Transverse colon (tissue), 4 donors: ENCODE measurements at regions not wholly inside any gene's neighbourhood (a gene's known extent, or its start where the extent isn't known, plus 50 kb on each side); places are given as distances from the start of the nearest gene placed in this dataset.

Experiments used
- DNase-seq: peaks from one replicate; pipeline ENCODE4 v3.0.0-alpha.2; 2019
- H3K27ac ChIP-seq, 4 donors: fragments of 200-600 bp; sonication (generic); 2 replicates each; pipeline ENCODE4 v1.5.1; 2016 to 2018; ENCODE audit warnings: inconsistent platforms in 4 of 4
- H3K27me3 ChIP-seq: fragments of 200-600 bp; sonication (generic); 2 replicates; pipeline ENCODE4 v1.5.1; 2017; ENCODE audit warnings: inconsistent platforms
- H3K36me3 ChIP-seq, 4 donors: fragments of 200-600 bp; sonication (generic); 2 replicates each; pipeline ENCODE4 v1.5.1; 2017 to 2019; ENCODE audit warnings: inconsistent platforms in 4 of 4
- H3K4me1 ChIP-seq, 4 donors: fragments of 200-600 bp; sonication (generic); 2 replicates each; pipeline ENCODE4 v1.5.1; 2017 to 2020; ENCODE audit warnings: inconsistent platforms in 4 of 4
- H3K4me3 ChIP-seq, 4 donors: fragments of 200-600 bp; sonication (generic); 1 replicate in 1 of 4; 2 replicates in 3 of 4; pipeline versions ENCODE4 v1.5.1 to v1.6.1; 2017 to 2019; ENCODE audit warnings: inconsistent platforms in 4 of 4
- H3K9me3 ChIP-seq, 2 donors: fragments of 200-600 bp; sonication (generic); 2 replicates each; pipeline ENCODE4 v1.5.1; 2017 to 2019; ENCODE audit warnings: inconsistent platforms in 2 of 2
- CTCF ChIP-seq, 5 experiments: fragments of 200-600 bp in 3 of 5; fragments of 450-650 bp in 2 of 5; sonication (generic) in 3 of 5; IDR thresholded peaks; 1 replicate in 2 of 5; 2 replicates in 3 of 5; pipeline ENCODE4 v1.5.1; 2016 to 2017; ENCODE audit warnings: antibody characterized with exemption in 5 of 5, inconsistent platforms in 3 of 5, mild to moderate bottlenecking in 2 of 5, moderate library complexity in 1 of 5
- EP300 ChIP-seq: sonication (generic); formaldehyde crosslinking; IDR thresholded peaks from one replicate; pipeline ENCODE4 v1.6.1; 2017; ENCODE audit warnings: antibody characterized with exemption, low read depth
- POLR2A ChIP-seq: fragments of 450-650 bp; IDR thresholded peaks from one replicate; pipeline ENCODE4 v1.6.1; 2016; ENCODE audit warnings: antibody characterized with exemption, mild to moderate bottlenecking, moderate library complexity
- POLR2AphosphoS5 ChIP-seq, 3 donors: sonication (generic); formaldehyde crosslinking; IDR thresholded peaks; one replicate each; pipeline ENCODE4 v1.6.1; 2016; ENCODE audit warnings: antibody characterized with exemption in 3 of 3
- WGBS, 2 donors: methylation state at CpG; one replicate each; pipeline ENCODE4 v1.1.5; 2018; ENCODE audit warnings: low coverage in 1 of 2; 5-methylcytosine and 5-hydroxymethylcytosine counted together
- in situ Hi-C, 4 donors: fragments of 200-750 bp; cut with MboI; loops; one replicate each; pipeline versions ENCODE4 v1.15.0 to v1.15.1; 2017; ENCODE audit warnings: low sequenced_read_pairs in 3 of 4, low pct_ligation_motif_present in 1 of 4, low pct_unique_long_range_greater_than_20kb in 1 of 4
- intact Hi-C: fragments of 100-400 bp; cut with DNase I; formaldehyde crosslinking; loops from one replicate; pipeline ENCODE4 v1.15.1; 2023; ENCODE audit warnings: low total_unique reads

DNA sequence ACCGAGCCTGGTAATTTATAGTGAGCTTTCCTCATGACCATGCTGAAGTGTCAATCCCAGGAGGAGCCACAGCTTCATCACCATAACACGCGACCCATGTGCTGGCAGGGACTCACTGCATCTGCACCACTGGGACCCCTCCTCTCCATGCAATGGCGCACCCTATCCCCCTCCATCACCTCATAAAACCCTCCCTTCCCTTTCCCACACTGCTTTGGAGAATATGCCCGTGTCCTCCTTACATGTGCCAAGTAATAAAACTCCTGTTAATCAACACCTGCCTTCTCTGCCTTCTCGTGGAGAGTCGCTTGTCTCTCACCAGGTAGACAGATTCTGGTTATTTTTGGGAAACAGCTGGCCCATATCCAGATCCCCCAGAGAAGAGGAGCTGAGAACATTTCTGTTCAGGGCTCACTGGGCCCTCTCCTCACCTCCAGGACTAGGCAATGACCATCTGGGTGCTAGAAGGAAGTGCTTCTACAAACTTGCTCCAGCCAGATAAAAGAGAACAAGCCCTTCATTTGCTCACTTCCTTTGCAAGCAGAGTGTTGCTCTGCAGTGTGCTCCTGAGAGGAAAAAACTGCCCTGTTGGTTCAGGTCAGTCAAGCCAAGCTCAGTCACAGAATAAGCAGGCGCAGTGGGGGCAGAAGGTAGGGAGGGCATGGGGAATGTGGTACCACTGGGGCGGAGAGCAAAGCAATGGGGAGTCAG is 894.3 kb downstream of the UQCRFS1 start:
- TF ChIP-seq POLR2A (no peak), POLR2AphosphoS5 (IDR thresholded peaks at IDR 0.05) (no peak), CTCF (IDR thresholded peaks at IDR 0.05) (no peak), EP300 (no peak)
- in situ Hi-C loops = no loop called here

GRCh38 chr19:28316464-28316863 is 896.5 kb downstream of the UQCRFS1 start:
- TF ChIP-seq POLR2AphosphoS5 (IDR thresholded peaks at IDR 0.05) = no peak
- no peak for TF ChIP-seq POLR2A
- TF ChIP-seq EP300 = no peak
- TF ChIP-seq CTCF (IDR thresholded peaks at IDR 0.05) = no peak
- Histone ChIP-seq H3K36me3 (no peaks in the 10 kb centered on the region), H3K9me3 (no peaks in the 10 kb centered on the region), H3K4me1 (peaks cover 0 to 3% (median 0%) of the 10 kb centered on the region in 4 donors), H3K27ac (no peak overlapping the region), H3K4me3 (no peak overlapping the region), H3K27me3 (no peaks in the 10 kb centered on the region)
- intact Hi-C loops (no loop called here), in situ Hi-C loops (no loop called here)
- 44 to 65% methylated on average over 6 to 7 of the region's 7 CpGs for whole genome bisulfite sequencing, 2 donors
- DNase-seq = no peak

More for the DNA sequence above, 894.3 kb downstream of the UQCRFS1 start:
- peaks cover 0 to 3% (median 0%) of the 10 kb centered on the region in 4 donors for H3K4me1 ChIP-seq
- no peak overlapping the region for H3K27ac ChIP-seq
- WGBS, 2 donors = 60% methylated on average over 9 of the region's 9 CpGs; no CpG with 5 or more reads in 1 of the 2 donors
- no peaks in the 10 kb centered on the region for H3K9me3 ChIP-seq
- H3K4me3 ChIP-seq = no peak overlapping the region
- DNase-seq = no peak
- H3K27me3 ChIP-seq = no peaks in the 10 kb centered on the region
- intact Hi-C loops = no loop called here
- H3K36me3 ChIP-seq = no peaks in the 10 kb centered on the region

GRCh38 chr19:28314756-28315155 is 898.2 kb downstream of the UQCRFS1 start:
- H3K36me3 ChIP-seq = no peaks in the 10 kb centered on the region

DNA sequence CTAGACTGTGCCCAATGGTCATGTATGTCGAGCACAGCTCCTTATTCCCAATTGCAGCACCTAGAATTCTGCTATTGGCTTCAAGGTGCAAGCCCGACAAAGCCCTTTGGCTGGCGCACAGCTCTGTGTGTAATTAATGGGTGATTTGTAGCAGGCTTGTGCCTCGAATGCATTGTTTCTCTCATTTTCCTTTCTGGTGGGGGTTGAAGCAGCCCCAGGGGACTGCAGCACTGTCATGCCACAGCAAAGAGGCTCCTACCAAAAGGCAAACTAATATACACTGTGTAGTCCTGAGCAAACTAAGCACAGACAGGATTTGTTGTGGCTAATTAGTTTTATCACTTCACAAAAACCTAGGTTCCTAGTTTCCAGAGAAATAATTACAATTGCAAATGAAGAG is 898.7 kb downstream of the UQCRFS1 start:
- WGBS, 2 donors = 72% methylated on average over 4 of the region's 4 CpGs; no CpG with 5 or more reads in 1 of the 2 donors
- in situ Hi-C loops (no loop called here), intact Hi-C loops (no loop called here)
- TF ChIP-seq POLR2AphosphoS5 (IDR thresholded peaks at IDR 0.05) (no peak), CTCF (IDR thresholded peaks at IDR 0.05) (no peak), POLR2A (no peak), EP300 (no peak)
- H3K4me3 ChIP-seq = no peak overlapping the region
- H3K4me1 ChIP-seq = no peaks in the 10 kb centered on the region
- H3K27ac ChIP-seq = no peak overlapping the region
- no peaks in the 10 kb centered on the region for H3K27me3 ChIP-seq
- H3K9me3 ChIP-seq = no peaks in the 10 kb centered on the region
- no peak for DNase-seq
- no peaks in the 10 kb centered on the region for H3K36me3 ChIP-seq

More at GRCh38 chr19:28314756-28315155, 898.2 kb downstream of the UQCRFS1 start:
- no peak overlapping the region for H3K4me3 ChIP-seq
- WGBS, 2 donors = 91% methylated on average over 3 of the region's 3 CpGs; no CpG with 5 or more reads in 1 of the 2 donors
- H3K9me3 ChIP-seq = no peaks in the 10 kb centered on the region
- no peak overlapping the region for H3K27ac ChIP-seq
- in situ Hi-C loops = no loop called here
- no peaks in the 10 kb centered on the region for H3K4me1 ChIP-seq
- no peaks in the 10 kb centered on the region for H3K27me3 ChIP-seq
- DNase-seq = no peak
- intact Hi-C loops = no loop called here
- TF ChIP-seq EP300 (no peak), CTCF (IDR thresholded peaks at IDR 0.05) (no peak), POLR2A (no peak), POLR2AphosphoS5 (IDR thresholded peaks at IDR 0.05) (no peak)
